HG03159 (cell line): ENCODE measurements at regions not wholly inside any gene's neighbourhood (a gene's known extent, or its start where the extent isn't known, plus 50 kb on each side); places are given as distances from the start of the nearest gene placed in this dataset.
"Not testable (repeated sequence)": the region's sequence is repeated elsewhere in the genome, so short reads cannot be mapped to it uniquely, and the experiment has no call there.

Experiments used
- ATAC-seq: cut with Tn5 transposase; IDR thresholded peaks from one replicate; pipeline ENCODE4 v1.9.1; 2021; ENCODE audit warnings: mild to moderate bottlenecking, moderate library complexity; ENCODE audit not compliant: unreplicated experiment

DNA sequence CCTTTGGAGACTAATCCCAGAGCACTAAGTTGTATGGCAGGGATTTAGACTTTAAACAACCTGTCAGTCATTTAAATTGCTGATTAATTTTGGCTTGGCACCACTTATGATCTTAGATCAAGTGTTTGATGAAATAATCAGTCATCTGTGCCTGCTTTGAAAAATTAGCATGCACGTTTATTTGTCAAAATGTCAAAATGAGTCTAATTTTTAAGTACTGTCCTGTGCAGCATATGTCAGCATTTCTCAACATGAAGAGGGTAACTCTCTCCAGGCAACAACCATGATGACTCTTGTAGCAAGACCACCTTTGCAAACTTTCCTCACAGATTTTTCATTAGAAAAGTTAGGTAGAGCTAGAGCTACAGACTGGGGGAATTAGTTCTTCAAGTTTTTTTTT, 155.7 kb upstream of the GJE1 start:
- no peak for ATAC-seq

DNA sequence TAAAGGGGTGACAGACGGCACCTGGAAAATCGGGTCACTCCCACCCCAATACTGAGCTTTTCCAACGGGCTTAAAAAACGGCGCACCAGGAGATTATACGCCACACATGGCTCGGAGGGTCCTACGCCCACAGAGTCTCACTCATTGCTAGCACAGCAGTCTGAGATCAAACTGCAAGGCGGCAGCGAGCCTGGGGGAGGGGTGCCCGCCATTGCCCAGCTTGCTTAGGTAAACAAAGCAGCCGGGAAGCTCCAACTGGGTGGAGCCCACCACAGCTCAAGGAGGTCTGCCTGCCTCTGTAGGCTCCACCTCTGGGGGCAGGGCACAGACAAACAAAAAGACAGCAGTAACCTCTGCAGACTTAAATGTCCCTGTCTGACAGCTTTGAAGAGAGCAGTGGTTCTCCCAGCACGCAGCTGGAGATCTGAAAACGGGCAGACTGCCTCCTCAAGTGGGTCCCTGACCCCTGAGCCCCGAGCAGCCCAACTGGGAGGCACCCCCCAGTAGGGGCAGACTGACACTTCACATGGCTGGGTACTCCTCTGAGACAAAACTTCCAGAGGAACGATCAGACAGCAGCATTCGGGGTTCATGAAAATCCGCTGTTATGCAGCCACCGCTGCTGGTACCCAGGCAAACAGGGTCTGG, 162.8 kb upstream of the GJE1 start:
- ATAC-seq = not testable (repeated sequence)

DNA sequence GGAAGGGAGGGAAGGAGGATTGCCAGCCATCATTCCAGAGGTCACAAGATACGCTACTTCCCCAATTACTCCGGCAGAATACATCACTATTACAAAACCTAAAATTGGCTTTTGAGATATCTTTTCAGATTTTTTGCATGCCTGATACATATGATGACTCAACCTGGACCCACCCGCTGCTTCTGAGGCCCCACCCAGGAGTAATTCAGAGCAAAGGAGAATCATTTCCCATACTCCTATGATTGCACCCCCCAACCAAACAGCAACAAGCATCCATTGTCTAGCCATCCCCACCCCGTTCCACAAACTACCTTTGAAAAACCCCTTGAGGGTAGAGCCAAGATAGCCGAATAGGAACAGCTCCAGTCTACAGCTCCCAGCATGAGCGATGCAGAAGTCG, 163.5 kb upstream of the GJE1 start:
- no peak for ATAC-seq

DNA sequence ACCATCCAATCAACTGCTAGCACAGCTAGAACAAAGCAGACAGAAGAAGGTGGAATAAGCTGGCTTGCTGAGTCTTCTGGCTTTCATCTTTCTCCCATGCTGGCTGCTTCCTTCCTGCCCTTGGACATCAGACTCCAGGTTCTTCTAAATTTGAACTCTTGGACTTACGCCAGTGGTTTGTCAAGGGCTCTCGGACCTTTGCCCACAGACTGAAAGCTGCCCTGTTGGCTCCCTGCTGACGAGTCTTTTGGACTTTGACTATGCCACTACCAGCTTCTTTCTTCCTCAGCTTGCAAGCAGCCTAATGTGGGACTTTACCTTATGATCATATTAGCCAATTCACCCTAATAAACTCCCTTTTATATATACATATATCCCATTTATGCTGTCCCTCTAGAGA, 164.1 kb upstream of the GJE1 start:
- ATAC-seq = no peak

DNA sequence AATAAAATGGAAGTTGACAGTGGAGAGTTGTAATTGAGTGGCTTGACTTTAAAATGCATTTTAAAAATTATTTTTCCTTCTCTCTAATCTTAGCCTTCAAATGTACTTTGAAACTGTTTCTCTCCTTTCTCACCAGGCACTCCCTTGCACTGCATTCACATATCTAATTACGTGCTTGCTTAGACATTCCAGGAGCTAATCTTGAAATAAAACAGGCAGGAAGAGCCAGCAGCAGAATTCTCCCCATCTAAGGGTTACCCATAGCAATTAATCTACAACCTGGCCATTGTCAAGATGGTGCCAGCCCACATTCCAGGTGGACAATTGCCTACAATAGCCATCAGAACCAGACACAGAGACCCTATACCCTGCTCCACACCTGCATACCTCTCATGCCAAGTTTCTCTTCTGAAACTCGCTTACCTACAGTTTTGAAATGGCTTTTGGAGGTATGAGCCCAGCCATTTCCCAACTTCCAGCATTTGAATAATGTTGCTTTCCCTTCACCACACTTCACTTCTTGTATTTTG, 167.6 kb upstream of the GJE1 start:
- ATAC-seq = no peak

DNA sequence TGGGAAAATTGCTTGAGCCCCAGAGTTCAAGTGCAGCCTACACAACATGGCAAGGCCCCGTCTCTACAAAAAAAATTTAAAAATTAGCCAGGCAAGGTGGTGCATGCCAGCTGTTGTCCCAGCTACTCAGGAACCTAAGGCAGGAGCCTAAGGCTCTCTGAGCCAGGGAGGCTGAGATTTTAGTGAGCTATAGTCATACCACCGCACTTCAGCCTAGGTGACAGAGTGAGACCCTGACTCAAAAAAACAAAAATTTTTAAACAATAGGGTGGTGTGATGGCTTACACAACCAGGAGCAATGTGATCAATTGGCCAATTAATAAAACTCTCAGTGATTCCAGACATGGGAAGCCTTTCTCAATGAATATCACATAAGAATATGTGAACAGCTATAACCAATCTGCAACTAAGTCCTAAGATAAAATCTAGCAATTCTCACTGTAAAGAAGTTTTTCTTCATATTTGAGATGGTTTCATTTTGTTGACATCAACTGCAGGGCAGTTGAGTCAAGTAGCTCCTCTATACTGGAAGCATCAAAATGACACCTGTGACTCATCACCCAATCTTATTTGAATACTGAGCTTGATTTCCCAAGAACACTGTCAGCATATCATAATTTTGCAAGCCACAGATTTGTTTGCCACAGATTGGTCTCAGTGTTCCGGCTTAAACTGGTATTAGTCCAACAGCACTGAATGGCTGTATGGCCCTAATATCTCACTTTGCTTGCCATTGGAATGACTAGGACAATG, 169.0 kb upstream of the GJE1 start:
- no peak for ATAC-seq

DNA sequence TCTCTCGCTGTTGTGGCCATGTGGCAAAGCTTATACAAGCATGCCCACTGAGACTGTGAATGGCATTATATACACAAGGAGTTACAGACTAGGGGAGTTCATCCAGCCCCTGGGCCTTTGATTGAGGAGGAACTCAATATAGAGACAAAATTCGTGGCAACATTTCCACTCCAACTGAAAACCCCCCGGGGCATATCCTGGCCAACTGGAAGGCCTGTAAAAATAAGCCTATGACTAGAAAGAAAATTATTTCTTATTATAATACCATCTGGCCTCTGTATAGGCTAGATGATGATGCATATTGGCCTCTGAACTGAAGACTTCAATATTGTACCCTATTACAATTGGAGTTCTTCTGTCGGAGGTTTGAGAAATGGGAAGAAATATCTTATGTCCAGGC, 175.5 kb upstream of the GJE1 start:
- no peak for ATAC-seq

DNA sequence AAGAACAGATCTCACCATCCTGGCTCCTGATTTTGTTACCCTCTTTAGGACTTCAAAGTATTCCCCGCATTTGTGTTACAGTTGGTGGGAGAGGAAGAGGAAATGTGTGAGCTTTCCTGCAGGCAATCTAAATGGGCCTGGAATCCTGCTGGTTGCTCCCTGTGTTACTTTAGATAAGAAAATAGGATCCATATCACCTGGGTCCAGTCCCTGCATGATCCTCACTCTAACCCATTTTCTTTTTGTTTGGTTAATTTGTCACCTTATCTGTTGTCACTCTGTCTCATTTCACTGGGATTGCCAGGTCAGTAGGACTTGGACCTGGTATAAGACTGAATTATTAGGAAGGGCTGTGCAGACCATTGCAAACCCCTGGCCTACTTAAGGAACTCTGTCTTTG, 175.9 kb upstream of the GJE1 start:
- ATAC-seq = no peak

DNA sequence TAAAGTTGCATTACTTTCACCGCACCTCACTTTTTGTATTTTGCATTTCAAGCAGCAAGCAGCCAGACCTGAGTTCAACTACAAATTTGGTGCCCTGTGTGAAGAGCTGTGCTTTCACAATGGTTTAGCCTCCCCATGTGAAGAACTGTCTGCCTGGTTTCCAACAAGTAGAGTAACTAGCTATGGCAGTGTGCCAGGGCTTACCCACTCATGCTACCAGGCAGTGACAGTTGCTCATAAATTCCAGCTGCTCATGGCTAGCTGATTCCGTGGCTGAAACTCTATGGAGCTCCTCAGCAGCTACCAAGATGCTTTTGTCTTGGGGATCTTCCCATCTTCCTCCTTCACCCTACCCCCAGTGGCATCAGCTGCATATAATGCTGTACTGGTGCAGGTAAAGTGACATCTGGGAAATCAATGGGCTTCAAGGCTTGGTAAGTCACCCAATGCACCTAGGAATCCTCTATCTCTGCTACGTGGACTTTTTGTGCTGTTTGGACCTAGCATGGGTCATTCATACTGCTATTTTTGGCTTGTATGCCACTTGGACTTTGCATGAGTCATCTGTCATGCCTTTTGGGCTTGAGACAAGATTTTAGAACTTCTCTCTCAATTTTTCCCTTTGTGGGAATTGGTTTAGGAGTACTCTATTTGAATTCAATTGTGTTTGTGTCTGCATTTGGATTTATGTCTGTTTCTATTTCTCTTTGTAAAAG, 176.5 kb upstream of the GJE1 start:
- ATAC-seq = no peak

DNA sequence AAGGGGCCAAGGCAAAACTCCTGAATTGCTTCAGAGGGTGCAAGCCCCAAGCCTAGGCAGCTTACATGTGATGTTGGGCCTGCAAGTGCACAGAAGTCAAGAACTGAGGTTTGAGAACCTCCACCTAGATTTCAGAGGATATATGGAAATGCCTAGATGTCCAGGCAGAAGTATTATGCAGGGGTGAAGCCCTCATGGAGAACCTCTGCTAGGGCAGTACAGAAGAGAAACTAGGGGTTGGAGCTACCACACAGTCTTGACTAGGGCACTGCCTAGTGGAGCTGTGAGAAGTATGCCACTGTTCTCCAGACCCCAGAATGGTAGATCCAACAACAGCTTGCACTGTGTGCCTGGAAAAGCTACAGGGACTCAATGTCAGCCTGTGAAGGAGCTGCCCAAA, 179.7 kb upstream of the GJE1 start:
- ATAC-seq = no peak

DNA sequence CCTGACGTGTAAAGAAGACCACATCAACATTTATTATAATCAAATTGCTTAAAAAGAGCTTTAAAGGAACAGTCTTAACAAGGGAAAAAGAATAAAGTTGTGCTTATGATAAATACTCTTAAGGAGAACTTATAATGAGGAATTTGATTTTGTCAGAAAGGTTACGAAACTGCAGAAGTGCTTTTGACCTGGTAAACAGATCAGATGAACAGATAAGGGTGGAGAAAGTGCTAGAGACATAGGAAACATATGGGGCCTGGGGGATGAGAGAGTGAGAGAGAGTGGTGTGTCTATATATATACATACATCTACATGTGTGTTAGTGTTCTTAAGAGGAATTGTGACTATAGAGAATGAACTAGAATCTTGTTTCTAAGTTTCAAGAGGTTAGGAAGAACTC, 186.2 kb upstream of the GJE1 start:
- ATAC-seq = no peak

DNA sequence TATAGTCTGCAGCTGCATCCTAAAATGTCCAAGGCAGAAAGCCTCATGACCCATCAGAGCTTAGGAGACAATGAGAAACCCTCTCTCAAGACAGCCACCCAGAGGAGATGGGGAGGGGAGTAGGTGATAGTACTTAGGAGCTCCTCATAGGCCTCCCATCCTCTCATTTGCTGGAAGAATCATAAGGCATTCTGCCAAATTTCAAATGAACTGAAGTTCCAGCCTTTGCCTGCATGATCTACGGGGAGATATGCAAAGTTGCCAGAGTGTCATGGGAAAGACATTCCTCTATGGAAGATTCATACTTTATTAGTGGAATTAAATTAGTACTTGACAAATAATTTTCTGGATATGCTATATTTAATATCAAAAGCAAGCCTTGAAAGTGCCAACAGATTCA, 194.1 kb upstream of the GJE1 start:
- no peak for ATAC-seq

DNA sequence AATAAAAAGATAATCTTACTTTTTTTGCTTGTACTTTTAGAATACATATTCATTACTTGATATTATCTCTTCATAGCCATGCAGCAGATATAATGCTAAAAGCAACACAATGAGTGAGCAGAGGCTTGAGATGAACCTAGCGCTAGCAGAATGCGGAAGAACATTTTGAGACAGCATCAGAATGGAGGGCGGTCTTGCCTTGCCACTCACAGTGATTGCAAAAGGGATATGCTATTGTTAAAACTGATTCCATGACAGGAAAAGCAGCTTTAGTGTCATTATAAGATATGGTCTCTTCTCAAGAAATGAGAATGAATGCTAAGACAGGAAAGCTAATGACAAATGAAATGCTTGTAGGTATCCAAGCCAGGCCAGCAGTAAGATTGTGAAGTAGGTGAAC, 200.0 kb upstream of the GJE1 start:
- ATAC-seq = no peak

DNA sequence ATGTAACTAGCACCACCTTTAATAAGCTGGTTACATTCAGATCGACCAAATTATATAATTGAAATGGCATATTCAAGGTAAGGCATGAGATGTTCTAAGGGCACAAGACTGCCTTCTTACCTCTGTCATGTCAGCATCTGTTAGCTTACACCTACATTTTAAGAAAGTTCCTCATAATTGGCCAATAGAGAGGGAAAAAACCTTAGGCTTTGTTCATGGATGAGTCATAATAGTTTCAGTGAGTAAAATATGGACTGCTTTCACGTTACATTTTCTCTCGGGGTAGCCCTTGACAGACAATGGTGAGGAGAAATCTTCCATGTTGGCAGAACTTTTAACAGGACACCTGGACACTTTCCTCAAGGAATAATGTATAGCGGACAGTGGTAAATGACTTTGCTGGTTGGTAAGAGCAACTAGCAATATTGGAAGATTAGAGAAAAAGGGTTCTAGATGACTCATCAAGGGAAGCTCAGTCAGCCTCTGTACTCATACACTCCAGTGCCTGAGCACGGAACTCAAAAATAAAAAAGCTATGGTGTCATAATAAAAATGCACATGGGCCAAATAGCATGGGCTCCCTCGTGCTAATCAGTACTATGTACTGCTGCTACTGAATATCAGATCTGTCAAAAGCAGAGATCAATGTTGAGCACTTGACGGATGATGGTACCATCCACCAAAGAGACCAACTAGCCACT, 206.4 kb upstream of the GJE1 start:
- not testable (repeated sequence) for ATAC-seq

DNA sequence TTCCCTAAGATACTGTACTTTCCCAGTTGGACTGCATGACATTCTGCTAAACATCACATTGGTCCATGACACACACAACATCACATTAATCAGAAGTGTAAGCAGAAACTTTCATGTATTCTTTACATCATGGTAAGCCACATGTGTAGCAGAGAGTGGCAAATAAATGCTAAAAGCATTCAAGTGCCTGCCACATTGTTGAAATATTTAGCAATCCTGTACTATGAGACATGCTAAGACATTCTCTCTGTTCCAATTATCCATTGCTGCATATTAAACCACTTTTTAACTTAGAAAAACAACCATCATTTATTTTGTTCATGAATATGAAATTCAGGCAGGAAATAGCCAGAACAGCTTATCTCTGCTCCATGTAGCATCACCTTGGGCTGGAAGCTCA, 207.7 kb upstream of the GJE1 start:
- no peak for ATAC-seq

DNA sequence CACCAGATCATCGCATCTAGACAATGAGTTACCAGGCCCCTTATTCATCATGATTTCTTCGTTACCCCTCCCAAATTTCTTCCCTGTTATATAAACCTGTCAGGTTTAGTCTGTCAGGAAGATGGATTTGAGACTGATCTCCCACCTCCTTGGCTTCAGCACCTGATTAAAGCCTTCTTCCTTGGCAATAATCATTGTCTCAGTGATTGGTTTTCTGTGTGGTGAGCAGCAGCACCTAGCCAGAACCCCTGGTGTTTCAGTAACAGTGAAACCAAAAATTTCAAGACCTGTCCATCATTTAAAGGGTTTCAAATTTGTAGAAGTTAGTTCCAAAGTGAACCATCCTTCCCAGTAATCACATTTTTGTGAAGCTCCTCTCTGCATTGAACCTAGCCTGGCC, 209.8 kb upstream of the GJE1 start:
- no peak for ATAC-seq

DNA sequence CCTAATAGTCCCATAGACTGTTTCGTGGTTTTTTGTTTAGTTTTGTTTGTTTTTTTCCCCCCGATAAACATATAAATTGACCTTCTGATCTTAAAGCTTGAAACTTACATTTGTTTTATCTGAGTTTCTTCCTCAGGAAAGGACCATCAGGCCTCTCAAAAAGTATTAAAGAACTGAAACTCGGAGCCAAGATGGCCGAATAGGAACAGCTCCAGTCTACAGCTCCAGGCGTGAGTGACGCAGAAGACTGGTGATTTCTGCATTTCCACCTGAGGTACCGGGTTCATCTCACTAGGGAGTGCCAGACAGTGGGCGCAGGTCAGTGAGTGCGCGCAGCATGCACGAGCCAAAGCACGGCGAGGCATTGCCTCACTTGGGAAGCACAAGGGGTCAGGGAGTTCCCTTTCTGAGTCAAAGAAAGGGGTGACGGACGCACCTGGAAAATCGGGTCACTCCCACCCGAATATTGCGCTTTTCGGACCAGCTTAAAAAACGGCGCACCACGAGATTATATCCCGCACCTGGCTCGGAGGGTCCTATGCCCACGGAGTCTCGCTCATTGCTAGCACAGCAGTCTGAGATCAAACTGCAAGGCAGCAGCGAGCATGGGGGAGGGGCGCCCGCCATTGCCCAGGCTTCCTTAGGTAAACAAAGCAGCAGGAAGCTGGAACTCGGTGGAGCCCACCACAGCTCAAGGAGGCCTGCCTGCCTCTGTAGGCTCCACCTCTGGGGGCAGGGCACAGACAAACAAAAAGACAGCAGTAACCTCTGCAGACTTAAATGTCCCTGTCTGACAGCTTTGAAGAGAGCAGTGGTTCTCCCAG, 215.8 kb upstream of the GJE1 start:
- ATAC-seq = not testable (repeated sequence)

DNA sequence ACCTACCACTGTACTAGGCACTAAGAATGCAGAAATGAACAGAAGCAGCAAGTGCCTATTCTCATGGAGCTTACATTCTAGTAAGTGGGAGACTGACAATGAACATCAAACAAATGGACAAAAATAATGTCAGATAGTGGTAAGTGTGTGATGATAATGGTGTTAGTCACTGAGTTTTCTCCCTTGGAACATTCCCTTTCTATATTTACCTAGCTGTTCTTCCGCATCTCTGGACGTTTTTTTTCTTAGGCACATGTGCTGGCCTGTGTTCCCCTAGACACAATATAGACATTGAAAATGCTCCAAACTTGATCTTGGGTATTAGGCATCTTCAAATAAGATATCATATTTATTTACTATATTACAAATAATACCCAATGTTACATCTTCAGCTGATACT, 218.1 kb upstream of the GJE1 start:
- no peak for ATAC-seq

DNA sequence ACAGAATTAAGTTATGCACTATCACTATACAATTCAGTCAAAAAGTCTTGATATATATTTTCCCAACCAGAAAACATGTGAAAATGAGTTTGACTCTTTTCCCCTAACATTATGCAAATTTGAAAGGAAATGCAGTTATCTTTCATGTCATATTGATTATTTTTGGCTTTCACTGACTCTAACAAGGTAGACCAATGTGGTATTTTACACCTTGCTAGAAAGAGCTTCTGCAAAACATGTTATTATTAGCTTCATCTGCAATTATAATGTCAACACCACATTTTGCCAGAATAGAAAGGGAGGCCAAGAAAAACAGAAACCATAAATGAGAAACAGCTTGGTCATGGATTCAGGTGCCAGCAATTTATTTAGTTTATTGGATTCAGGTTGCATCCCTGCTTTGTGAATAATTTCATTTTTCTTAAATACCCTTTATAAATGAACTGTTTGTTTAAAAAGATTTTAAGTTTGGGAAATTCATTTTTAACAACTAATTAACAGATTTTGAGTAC, 226.1 kb upstream of the GJE1 start:
- ATAC-seq = no peak

DNA sequence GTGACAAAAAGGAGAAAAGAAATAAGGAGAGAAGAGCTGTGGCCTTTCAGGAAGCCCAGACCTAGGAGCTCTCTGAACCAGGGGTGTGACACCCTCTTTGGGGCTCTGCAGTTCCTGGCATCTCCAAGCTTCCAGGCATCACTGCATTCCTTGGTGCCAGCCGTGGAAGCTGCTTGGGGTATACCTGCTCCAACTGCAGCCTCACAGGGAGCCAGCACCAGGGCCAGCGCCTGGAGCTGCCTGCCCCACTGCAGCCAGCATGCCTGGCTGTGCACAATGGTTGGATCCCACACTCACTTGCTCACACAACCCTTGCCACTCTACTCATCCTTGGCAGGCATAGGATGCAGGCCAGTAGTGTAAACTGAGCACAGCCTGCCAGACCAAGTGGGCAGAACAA, 242.1 kb upstream of the GJE1 start:
- ATAC-seq = no peak
